ENCODE measurements at regions not wholly inside any gene's neighbourhood (a gene's known extent, or its start where the extent isn't known, plus 50 kb on each side); places are given as distances from the start of the nearest gene placed in this dataset.

DNA sequence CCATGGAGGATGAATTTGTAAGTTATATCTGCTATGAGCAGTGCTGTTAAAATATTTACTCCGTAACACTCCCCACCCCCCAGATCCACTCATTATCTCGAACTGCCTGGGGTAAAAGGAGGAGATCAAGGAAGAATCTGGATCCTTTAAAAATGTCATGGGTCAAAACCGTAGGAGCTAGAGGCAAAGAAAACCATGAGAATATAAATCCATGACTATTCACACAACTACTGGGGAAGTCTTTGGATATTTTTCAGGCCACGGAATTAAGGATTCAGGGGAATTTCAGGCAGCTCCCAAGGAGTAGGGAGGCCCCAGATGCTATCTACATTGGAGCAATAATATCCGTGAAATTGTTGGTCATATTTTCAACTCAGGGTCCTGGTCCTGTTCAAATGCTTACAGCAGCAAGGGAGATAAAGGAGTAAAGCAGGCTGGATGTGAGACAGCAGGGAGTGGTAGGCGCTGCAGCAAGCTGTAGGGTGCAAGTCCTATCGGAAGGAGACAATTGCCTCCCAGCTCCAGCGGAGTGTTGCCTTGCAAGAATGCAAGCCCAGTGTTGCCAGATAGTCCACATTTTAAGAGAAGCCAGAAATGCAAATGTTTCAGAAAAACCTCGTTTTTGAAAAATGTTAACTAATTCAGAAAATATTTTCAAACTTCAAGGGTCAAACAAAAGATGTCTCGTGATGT, 116.2 kb upstream of the KIT start:
- ATAC-seq (ENCODE audit: low FRiP score) (no peak), DNase-seq (ENCODE audit: low spot score) (no peak)
- TF ChIP-seq, protein P1, sequence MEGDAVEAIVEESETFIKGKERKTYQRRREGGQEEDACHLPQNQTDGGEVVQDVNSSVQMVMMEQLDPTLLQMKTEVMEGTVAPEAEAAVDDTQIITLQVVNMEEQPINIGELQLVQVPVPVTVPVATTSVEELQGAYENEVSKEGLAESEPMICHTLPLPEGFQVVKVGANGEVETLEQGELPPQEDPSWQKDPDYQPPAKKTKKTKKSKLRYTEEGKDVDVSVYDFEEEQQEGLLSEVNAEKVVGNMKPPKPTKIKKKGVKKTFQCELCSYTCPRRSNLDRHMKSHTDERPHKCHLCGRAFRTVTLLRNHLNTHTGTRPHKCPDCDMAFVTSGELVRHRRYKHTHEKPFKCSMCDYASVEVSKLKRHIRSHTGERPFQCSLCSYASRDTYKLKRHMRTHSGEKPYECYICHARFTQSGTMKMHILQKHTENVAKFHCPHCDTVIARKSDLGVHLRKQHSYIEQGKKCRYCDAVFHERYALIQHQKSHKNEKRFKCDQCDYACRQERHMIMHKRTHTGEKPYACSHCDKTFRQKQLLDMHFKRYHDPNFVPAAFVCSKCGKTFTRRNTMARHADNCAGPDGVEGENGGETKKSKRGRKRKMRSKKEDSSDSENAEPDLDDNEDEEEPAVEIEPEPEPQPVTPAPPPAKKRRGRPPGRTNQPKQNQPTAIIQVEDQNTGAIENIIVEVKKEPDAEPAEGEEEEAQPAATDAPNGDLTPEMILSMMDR (IDR thresholded peaks at IDR 0.05), result no peak

DNA sequence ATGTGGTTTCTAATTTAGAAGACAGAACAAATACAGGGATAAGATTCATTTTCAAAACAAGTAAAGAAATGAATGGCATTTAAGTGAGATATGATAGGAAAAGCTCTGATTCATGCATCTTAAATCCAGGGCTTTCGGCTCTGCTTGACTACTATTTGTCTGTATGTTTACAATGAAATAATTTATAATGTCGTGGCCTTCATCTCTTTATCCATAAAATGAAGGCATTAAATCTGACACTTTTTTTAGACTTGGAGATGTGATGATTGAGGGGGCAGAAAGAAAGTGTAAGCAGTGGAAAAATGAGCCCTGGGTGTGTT, 115.7 kb upstream of the KIT start:
- TF ChIP-seq, protein P1 (IDR thresholded peaks at IDR 0.05), result no peak
- DNase-seq (ENCODE audit: low spot score) (no peak), ATAC-seq (ENCODE audit: low FRiP score) (no peak)

DNA sequence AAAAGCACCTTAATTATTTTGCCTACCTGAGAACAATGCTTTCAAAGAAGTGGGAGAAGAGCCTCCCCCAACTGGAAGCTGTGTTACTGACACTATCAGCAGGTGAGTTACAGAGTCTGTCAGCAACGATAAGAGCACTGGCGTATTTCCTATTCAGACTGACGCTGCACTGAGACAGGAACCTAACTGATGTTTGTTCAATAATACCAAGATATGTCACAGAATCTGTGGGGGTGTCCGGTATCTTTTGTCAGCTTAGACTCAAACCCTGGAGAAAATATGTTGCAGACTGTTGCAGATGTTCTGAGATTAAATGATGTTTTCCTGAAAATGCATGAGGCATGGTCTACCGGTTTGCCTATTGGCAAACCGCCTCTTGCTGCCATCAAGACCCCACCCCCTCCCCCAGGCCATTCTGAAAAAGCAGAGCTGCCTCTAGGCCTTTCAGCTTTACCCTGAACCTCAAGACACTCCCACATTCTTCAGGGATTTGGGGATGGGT, 115.2 kb upstream of the KIT start:
- TF ChIP-seq, protein P1 (IDR thresholded peaks at IDR 0.05), result no peak
- DNase-seq (ENCODE audit: low spot score) (no peak), ATAC-seq (ENCODE audit: low FRiP score) (no peak)

DNA sequence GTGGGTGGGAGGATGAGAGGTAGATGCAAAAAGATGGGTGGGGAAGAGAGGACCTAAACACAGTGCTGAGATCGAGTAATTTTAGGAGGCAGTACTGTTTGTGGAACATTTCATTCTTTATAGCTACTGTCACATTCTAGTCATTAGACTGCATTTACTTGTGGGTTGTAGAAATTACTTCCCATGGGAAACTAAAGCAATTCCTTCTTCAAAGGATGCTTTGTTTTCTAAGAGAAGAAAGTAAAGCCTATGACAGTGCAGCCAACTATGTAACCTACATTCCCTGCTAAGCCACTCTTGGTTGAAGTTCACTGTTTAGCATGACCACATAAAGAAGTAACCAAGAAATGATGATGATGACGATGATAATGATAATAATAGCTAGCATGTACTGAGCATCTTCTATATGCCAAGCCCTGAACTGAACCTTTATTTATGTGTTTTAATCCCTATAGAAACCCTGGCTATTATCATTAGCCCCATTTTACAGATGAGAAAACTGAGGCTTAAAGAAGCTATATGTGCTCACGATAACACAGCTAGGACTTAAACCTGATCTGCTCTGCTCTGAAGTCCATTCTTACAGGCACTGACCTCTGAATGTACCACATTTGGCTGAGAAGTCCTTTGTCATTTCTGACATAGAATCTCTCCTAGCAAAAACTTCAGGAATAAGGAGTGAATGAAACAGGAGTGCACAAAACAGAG, 114.5 kb upstream of the KIT start:
- no peak for ATAC-seq (ENCODE audit: low FRiP score)
- TF ChIP-seq, protein P1 (IDR thresholded peaks at IDR 0.05), result no peak
- no peak for DNase-seq (ENCODE audit: low spot score)

DNA sequence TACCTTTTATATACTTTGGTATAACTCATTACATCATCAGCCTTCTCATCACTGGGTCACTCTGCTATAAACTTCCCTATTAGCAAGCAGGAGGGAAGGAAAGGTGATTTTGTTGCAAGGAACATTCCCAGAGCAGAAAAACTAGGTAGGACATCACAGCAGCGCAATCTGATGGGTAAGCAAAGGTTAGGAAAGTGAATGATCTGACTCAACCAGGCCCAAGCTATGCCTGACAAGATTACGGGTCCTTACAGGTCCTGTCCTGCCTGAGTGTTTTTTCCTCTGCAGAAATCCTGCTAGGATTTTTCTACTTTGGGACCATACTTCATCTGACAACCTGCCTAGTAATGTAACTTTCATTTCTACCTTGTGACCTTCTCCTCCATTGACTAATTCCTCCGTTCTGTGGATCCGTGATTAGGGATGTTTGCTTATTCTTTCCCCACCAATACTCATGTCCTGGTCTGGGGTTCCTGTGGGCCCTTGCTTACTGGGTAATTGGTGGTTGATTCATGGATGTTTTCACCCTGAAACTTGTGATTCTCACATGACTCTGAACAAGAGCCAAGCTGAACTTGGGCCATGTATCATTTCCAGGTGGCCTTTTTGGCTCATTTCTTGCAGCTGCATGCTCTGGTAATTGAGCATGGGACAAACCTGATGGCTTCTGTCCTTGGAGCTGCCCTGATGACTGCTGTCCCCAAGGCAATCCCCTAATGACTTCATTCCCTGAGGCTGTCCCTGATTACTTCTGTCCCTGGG, 111.9 kb upstream of the KIT start:
- no peak for ATAC-seq (ENCODE audit: low FRiP score)
- DNase-seq (ENCODE audit: low spot score), result no peak
- TF ChIP-seq, protein P1 (IDR thresholded peaks at IDR 0.05), result no peak

DNA sequence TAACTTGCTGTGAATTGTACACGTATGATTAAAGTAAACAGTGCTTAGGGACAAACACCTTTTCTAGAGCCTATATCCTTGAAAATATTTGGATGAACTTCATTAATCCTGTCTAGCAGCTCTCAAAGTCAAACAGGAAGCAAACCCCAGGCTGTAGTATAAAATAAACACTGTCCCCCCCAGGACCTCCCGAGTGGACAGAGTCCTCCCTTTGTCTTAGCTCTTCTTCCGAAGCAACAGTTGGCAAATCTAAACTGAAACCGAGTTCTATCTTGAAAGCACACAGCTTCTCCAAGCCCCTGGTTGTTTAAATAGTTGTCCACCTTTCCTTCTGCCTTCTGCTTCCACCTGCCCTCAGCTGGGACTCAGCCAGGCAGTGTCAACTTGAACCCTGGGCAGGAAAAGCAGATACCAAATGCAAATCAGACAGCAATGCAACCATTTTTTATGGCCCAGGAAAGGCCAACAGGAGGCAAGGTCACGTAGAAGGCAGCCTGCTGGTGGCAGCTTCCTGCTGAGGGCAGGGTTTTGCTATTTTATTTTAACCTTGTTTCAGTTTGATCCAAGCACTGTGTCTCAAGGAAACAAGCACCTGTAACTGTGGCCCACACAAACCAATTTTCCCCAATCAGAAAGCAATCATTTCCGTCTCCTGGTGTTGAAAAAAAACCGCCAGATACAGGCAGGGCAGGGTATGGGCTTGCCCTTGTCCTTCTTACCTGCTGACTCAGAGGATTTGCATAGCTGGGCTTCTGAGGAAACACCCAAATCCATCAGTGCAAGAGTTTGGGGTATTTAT, 110.3 kb upstream of the KIT start:
- ATAC-seq (ENCODE audit: low FRiP score), result no peak
- no peak for DNase-seq (ENCODE audit: low spot score)
- TF ChIP-seq, protein P1 (IDR thresholded peaks at IDR 0.05), result no peak
